Hepatocyte (in vitro differentiated cells): ENCODE measurements at regions not wholly inside any gene's neighbourhood (a gene's known extent, or its start where the extent isn't known, plus 50 kb on each side); places are given as distances from the start of the nearest gene placed in this dataset.

Experiments
- DNase-seq: peaks from one replicate; pipeline ENCODE4 v3.0.0-alpha.2; 2016; ENCODE audit warnings: low spot score
- H2AFZ ChIP-seq: fragments of 200-600 bp; sonication (generic); 2 replicates; pipeline ENCODE4 v1.6.0; 2016; ENCODE audit warnings: antibody characterized with exemption, mild to moderate bottlenecking
- H3K27ac ChIP-seq: fragments of 200-600 bp; sonication (generic); 2 replicates; pipeline ENCODE4 v1.5.1; 2016; ENCODE audit warnings: mild to moderate bottlenecking
- H3K27me3 ChIP-seq: fragments of 200-600 bp; sonication (generic); 2 replicates; pipeline ENCODE4 v1.6.1; 2016
- H3K36me3 ChIP-seq: fragments of 200-600 bp; sonication (generic); replicated peaks from 2 replicates; pipeline ENCODE4 v1.5.1; 2016; ENCODE audit warnings: low read depth; ENCODE audit not compliant: insufficient read depth
- H3K4me1 ChIP-seq: fragments of 200-600 bp; sonication (generic); 2 replicates; pipeline ENCODE4 v1.5.1; 2016; ENCODE audit warnings: mild to moderate bottlenecking, moderate library complexity; ENCODE audit not compliant: insufficient read depth
- H3K4me2 ChIP-seq: fragments of 200-600 bp; sonication (generic); 2 replicates; pipeline ENCODE4 v1.6.0; 2016
- H3K4me3 ChIP-seq: fragments of 200-600 bp; sonication (generic); 2 replicates; pipeline ENCODE4 v1.5.1; 2016; ENCODE audit warnings: mild to moderate bottlenecking
- H3K79me2 ChIP-seq: fragments of 200-600 bp; sonication (generic); 2 replicates; pipeline ENCODE4 v1.6.0; 2017; ENCODE audit warnings: mild to moderate bottlenecking
- H3K9me2 ChIP-seq: fragments of 200-600 bp; sonication (generic); replicated peaks from 2 replicates; pipeline ENCODE4 v1.6.0; 2017; ENCODE audit warnings: mild to moderate bottlenecking; ENCODE audit not compliant: insufficient read depth
- H3K9me3 ChIP-seq: fragments of 200-600 bp; sonication (generic); 2 replicates; pipeline ENCODE4 v1.5.1; 2016; ENCODE audit warnings: low read depth, mild to moderate bottlenecking
- H4K20me1 ChIP-seq: fragments of 200-600 bp; sonication (generic); 2 replicates; pipeline ENCODE4 v1.6.0; 2016; ENCODE audit warnings: mild to moderate bottlenecking; ENCODE audit not compliant: insufficient read depth, poor library complexity, severe bottlenecking
- EZH2 ChIP-seq: fragments of 200-600 bp; sonication (generic); IDR thresholded peaks from 2 replicates; pipeline ENCODE4 v1.6.1; 2016; ENCODE audit warnings: antibody characterized with exemption, mild to moderate bottlenecking, borderline replicate concordance
- EZH2phosphoT487 ChIP-seq: fragments of 200-600 bp; sonication (generic); IDR thresholded peaks from one replicate; pipeline ENCODE4 v1.6.1; 2018; ENCODE audit warnings: antibody characterized with exemption, mild to moderate bottlenecking, low read depth, moderate library complexity; ENCODE audit not compliant: unreplicated experiment, severe bottlenecking
- WGBS: methylation state at CpG from one replicate; pipeline ENCODE4 v1.1.6; 2016; ENCODE audit warnings: low lambda C conversion rate; ENCODE audit errors: missing lambda C conversion rate; 5-methylcytosine and 5-hydroxymethylcytosine counted together
- TF ChIP-seq, protein P1 (sequence below): fragments of 200-600 bp; sonication (generic); IDR thresholded peaks from 2 replicates; pipeline ENCODE4 v1.5.1; 2016; ENCODE audit warnings: antibody characterized with exemption, mild to moderate bottlenecking; ENCODE audit not compliant: poor library complexity

- Histone ChIP-seq H3K36me3 (no peaks in the 10 kb centered on the region), H3K4me3 (no peak overlapping the region), H2AFZ (no peak overlapping the region), H3K4me1 (no peaks in the 10 kb centered on the region), H3K27me3 (no peaks in the 10 kb centered on the region), H3K9me3 (no peaks in the 10 kb centered on the region), H3K9me2 (no peaks in the 10 kb centered on the region), H3K4me2 (no peak overlapping the region), H4K20me1 (no peaks in the 10 kb centered on the region), H3K79me2 (no peaks in the 10 kb centered on the region), H3K27ac (no peak overlapping the region)
- no peak for TF ChIP-seq EZH2
- TF ChIP-seq, protein P1, sequence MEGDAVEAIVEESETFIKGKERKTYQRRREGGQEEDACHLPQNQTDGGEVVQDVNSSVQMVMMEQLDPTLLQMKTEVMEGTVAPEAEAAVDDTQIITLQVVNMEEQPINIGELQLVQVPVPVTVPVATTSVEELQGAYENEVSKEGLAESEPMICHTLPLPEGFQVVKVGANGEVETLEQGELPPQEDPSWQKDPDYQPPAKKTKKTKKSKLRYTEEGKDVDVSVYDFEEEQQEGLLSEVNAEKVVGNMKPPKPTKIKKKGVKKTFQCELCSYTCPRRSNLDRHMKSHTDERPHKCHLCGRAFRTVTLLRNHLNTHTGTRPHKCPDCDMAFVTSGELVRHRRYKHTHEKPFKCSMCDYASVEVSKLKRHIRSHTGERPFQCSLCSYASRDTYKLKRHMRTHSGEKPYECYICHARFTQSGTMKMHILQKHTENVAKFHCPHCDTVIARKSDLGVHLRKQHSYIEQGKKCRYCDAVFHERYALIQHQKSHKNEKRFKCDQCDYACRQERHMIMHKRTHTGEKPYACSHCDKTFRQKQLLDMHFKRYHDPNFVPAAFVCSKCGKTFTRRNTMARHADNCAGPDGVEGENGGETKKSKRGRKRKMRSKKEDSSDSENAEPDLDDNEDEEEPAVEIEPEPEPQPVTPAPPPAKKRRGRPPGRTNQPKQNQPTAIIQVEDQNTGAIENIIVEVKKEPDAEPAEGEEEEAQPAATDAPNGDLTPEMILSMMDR, result no peak
- 44% methylated on average over 4 of the region's 4 CpGs for WGBS
- DNase-seq, result no peak
Measured at GRCh38 chr5:29051509-29051908, 2013.1 kb upstream of the CDH9 start.

GRCh38 chr5:29042152-29042551 is 2003.8 kb upstream of the CDH9 start:
- 78% methylated on average over 4 of the region's 4 CpGs for WGBS
- Histone ChIP-seq H3K4me1 (no peaks in the 10 kb centered on the region), H3K9me3 (no peaks in the 10 kb centered on the region), H3K9me2 (no peaks in the 10 kb centered on the region), H3K27me3 (no peaks in the 10 kb centered on the region), H3K79me2 (no peaks in the 10 kb centered on the region), H3K36me3 (no peaks in the 10 kb centered on the region), H3K4me3 (no peak overlapping the region), H3K4me2 (no peak overlapping the region), H2AFZ (no peak overlapping the region), H4K20me1 (no peaks in the 10 kb centered on the region), H3K27ac (no peak overlapping the region)
- TF ChIP-seq, protein P1, result no peak
- TF ChIP-seq EZH2 (no peak), EZH2phosphoT487 (no peak)
- DNase-seq, result no peak

DNA sequence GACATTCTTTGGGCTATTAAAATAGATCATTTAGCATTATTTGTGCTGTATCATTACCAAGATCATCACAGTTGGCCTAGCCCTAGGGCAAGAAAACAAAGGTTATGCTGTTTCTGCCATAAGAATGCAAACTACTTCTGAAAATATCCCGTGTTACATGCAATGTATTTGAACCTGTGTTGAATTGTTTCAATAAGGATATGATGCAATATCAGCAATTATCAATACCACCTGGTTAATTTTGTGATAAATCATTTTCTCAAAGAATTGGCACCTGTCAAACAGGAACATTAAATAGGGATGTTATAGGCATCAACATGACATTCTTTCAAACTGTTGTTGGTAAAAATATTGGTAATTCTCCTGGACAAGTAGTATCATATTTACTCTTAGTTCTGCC is 2002.0 kb upstream of the CDH9 start:
- Histone ChIP-seq H3K36me3 (no peaks in the 10 kb centered on the region), H3K4me3 (no peak overlapping the region), H3K4me2 (no peak overlapping the region), H3K4me1 (no peaks in the 10 kb centered on the region), H3K79me2 (no peaks in the 10 kb centered on the region), H3K9me2 (no peaks in the 10 kb centered on the region), H2AFZ (no peak overlapping the region), H4K20me1 (no peaks in the 10 kb centered on the region), H3K27me3 (no peaks in the 10 kb centered on the region), H3K9me3 (no peaks in the 10 kb centered on the region), H3K27ac (no peak overlapping the region)
- no peak for DNase-seq
- TF ChIP-seq, protein P1, result no peak
- TF ChIP-seq EZH2phosphoT487, result no peak
- TF ChIP-seq EZH2, result no peak
- WGBS, result 96% methylated on average over 1 of the region's 1 CpG

GRCh38 chr5:29039994-29040393 is 2001.6 kb upstream of the CDH9 start:
- Histone ChIP-seq H3K36me3 (no peaks in the 10 kb centered on the region), H3K9me3 (no peaks in the 10 kb centered on the region), H3K4me3 (no peak overlapping the region), H4K20me1 (no peaks in the 10 kb centered on the region), H3K4me1 (no peaks in the 10 kb centered on the region), H2AFZ (no peak overlapping the region), H3K9me2 (no peaks in the 10 kb centered on the region), H3K27ac (no peak overlapping the region), H3K79me2 (no peaks in the 10 kb centered on the region), H3K27me3 (no peaks in the 10 kb centered on the region), H3K4me2 (no peak overlapping the region)
- DNase-seq, result no peak
- WGBS, result 88% methylated on average over 1 of the region's 1 CpG
- TF ChIP-seq EZH2, result no peak
- TF ChIP-seq, protein P1, result no peak
- no peak for TF ChIP-seq EZH2phosphoT487
